GM13976 (cell line): ENCODE measurements at regions not wholly inside any gene's neighbourhood (a gene's known extent, or its start where the extent isn't known, plus 50 kb on each side); places are given as distances from the start of the nearest gene placed in this dataset.

Experiments used
- DNase-seq: peaks from one replicate; pipeline ENCODE4 v3.0.0; 2012; ENCODE audit warnings: low spot score
- CTCF ChIP-seq: IDR thresholded peaks from 2 replicates; pipeline ENCODE4 v1.5.1; 2012; ENCODE audit warnings: borderline replicate concordance, mild to moderate bottlenecking; ENCODE audit not compliant: insufficient read depth; ENCODE audit errors: extremely low read depth, missing control alignments, control extremely low read depth
- in situ Hi-C: fragments of 300-500 bp; cut with MboI; formaldehyde crosslinking; loops from one replicate; pipeline ENCODE4 v1.12.0; 2022; ENCODE audit warnings: low sequenced_read_pairs, mixed read lengths, inconsistent platforms; ENCODE audit not compliant: unreplicated experiment

DNA sequence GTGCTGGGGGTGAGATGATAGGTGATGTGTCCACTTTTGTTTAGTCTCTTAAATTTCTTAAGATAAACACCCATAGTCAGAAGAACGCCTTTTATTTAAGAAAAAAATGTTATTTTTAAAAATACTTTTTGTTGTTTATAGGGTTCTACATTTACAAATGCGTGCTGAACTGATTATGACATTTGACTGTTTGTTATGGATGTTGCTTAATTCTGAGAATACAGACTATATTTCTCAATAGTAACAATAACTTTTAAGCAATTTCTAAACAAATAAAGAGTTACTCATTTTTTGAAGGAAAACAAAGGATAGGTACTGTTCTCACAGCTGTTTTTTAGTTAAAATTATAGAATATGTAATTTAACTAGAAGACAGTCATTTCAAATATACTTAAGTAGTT is 249.9 kb upstream of the GBE1 start:
- in situ Hi-C loops, result no loop called here
- DNase-seq, result no peak
- TF ChIP-seq CTCF, result no peak

DNA sequence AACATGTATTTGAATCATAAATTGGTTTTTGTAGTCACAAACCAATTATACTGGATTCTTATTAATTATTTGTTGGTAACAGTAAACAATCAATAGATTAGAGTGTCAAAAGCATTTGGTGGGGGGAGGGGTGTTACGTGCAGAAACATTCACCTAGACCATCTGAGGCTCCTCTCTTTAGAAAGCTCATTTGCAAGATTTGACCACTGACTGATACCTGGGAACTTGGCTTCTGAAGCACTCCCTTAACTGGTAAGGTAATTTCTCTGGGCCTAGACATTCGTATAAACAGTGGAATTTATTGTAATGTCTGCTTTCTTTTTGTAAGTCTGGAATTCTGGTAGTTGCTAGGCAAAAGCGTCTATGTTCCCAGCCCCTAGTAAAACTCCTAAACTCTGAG is 243.8 kb upstream of the GBE1 start:
- TF ChIP-seq CTCF, result no peak
- DNase-seq, result no peak
- in situ Hi-C loops, result no loop called here

DNA sequence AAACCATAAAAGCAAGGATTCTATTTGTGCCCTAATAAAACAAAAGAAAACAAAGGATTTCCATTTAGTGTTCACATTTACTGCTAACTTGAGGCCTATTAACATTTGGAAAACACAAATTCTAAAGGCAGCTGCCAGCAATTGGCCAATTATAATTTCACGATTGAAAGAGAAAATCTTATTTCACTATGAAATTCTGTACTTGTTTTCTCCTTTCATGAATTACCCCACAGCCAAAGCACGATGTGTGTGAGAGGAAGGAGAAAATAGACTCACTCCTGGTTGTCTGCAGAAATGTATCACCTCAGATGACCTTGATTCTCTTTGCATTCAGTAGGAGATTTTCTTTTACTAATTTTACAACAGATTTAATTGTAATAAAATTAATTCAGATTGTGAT is 242.8 kb upstream of the GBE1 start:
- DNase-seq, result no peak
- in situ Hi-C loops, result no loop called here
- no peak for TF ChIP-seq CTCF

GRCh38 chr3:82002986-82003642 is 241.7 kb upstream of the GBE1 start:
- in situ Hi-C loops, result no loop called here
- TF ChIP-seq CTCF, result no peak
- DNase-seq, result no peak

GRCh38 chr3:82002491-82002890 is 241.0 kb upstream of the GBE1 start:
- TF ChIP-seq CTCF, result no peak
- no peak for DNase-seq
- in situ Hi-C loops, result no loop called here

DNA sequence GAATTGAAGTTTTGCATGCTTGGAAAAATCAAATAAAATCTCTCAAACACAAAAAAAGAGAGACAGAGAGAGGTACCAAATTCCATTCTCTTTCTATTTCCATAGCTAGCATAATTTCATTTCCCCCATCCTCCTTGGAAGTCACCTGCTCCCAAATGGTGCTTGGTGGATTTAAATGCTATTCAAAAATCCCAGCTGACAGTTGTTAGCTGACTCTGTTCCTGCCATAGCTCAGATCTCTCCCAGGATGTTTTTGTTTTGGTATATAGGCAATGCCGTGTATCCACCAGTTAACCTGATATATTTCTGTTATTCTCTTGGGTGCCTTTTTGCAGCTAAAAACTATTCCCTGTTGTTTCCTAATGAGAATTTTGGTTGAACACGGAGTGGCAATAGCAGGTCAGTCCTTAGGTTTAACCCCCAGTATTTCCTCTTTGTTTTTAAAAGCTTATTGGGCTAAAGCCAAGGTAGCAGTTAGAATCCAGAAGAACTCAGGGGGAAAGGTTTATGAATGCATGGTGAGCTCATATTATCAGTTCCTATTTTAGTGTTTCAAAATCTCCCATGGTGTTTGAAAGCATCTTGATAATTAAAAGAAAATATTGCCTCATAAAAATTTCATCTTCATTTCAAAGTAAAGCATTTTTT is 240.0 kb upstream of the GBE1 start:
- no peak for TF ChIP-seq CTCF
- no peak for DNase-seq
- in situ Hi-C loops, result no loop called here
